ENCODE measurements at regions not wholly inside any gene's neighbourhood (a gene's known extent, or its start where the extent isn't known, plus 50 kb on each side); places are given as distances from the start of the nearest gene placed in this dataset.
"Not testable (repeated sequence)": the region's sequence is repeated elsewhere in the genome, so short reads cannot be mapped to it uniquely, and the experiment has no call there.

DNA sequence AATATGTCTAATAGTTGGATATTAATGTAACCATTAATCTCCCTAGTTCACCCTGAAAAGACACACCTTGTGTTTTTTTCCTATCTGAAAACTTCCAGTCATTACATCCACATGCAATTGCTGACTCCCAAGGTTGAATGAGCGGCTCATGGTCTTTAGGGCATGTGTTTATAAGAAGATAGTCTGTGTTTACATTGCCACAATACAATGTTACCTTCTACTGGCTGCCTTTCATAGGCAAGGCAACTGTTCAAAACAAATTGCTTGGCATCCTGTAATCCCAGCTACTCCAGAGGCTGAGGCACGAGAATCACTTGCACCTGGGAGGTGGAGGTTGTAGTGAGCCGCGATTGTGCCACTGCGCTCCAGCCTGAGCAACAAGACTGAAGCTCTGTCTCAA is 52.6 kb upstream of the GPCPD1 start:
- intact Hi-C loops (cut with micrococcal nuclease): no loop called here
- POLR2A ChIA-PET: interaction anchor here (1.0 kb wide), 1 partner anchor 63 kb away, joined by 3 read pairs; no protein-coding TSS in a partner anchor

DNA sequence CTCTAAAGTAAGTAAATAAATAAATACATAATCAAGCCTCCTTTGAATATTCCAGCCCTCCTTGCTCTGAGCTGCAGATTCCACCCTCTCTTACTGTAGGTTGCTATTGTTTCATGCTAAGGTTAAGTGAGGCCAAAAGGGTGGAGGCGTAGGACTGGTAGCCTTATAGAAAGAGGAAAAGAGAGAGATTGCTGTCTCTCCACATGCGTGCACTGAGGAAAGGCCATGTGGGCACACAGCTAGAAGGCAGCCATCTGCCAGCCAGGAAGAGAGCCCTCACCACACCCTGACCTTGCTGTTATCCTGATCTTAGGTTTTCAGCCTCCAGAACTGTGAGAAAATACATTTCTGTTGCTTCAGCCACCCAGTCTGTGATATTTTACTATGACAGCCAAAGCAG is 52.0 kb upstream of the GPCPD1 start:
- no peak overlapping the region for H3K27ac ChIP-seq (ENCODE audit: low read depth, low read length)
- peaks cover 6 to 18% (median 11%) of the 10 kb centered on the region in 7 donors for H3K4me1 Mint-ChIP-seq
- H3K9me3 ChIP-seq (ENCODE audit: control insufficient read depth in 2 of 3, low read length in 3 of 3): no peaks in the 10 kb centered on the region
- CTCF ChIA-PET: no interaction called here
- intact Hi-C loops (cut with micrococcal nuclease): no loop called here
- H3K36me3 Mint-ChIP-seq: no peaks in the 10 kb centered on the region
- POLR2A ChIA-PET: interaction anchor here (1.0 kb wide), 1 partner anchor 64 kb away, joined by 3 read pairs; no protein-coding TSS in a partner anchor
- H3K27ac Mint-ChIP-seq: peak overlapping the region in 1 of 9 donors; percentile 13
- H3K27me3 ChIP-seq (ENCODE audit: control insufficient read depth in 2 of 2, insufficient read depth in 2 of 2, low read length in 2 of 2): no peaks in the 10 kb centered on the region
- H3K4me1 ChIP-seq (ENCODE audit: control insufficient read depth in 2 of 2, insufficient read depth in 2 of 2, low read length in 2 of 2): peaks cover 0 to 9% of the 10 kb centered on the region in 2 donors
- H3K9me3 Mint-ChIP-seq: no peaks in the 10 kb centered on the region
- no peak overlapping the region for H3K4me3 Mint-ChIP-seq
- ATAC-seq (no peak), DNase-seq (no peak)
- no peaks in the 10 kb centered on the region for H3K36me3 ChIP-seq (ENCODE audit: control insufficient read depth in 2 of 3, insufficient read depth in 3 of 3, low read length in 3 of 3)
- H3K4me3 ChIP-seq (ENCODE audit: low read length): no peak overlapping the region
- H3K27me3 Mint-ChIP-seq: no peaks in the 10 kb centered on the region

More for the DNA sequence above, 52.6 kb upstream of the GPCPD1 start:
- no peak overlapping the region for H3K27ac Mint-ChIP-seq
- ATAC-seq (no peak), DNase-seq (no peak)
- H3K27ac ChIP-seq (ENCODE audit: low read depth, low read length): no peak overlapping the region
- no peaks in the 10 kb centered on the region for H3K9me3 Mint-ChIP-seq
- no peak overlapping the region for H3K4me3 ChIP-seq (ENCODE audit: low read length)
- H3K36me3 Mint-ChIP-seq: no peaks in the 10 kb centered on the region
- CTCF ChIA-PET: no interaction called here
- peaks cover 6 to 17% (median 11%) of the 10 kb centered on the region in 7 donors for H3K4me1 Mint-ChIP-seq
- no peak overlapping the region for H3K4me3 Mint-ChIP-seq
- peaks cover 0 to 9% of the 10 kb centered on the region in 2 donors for H3K4me1 ChIP-seq (ENCODE audit: control insufficient read depth in 2 of 2, insufficient read depth in 2 of 2, low read length in 2 of 2)
- no peaks in the 10 kb centered on the region for H3K27me3 Mint-ChIP-seq
- no peaks in the 10 kb centered on the region for H3K27me3 ChIP-seq (ENCODE audit: control insufficient read depth in 2 of 2, insufficient read depth in 2 of 2, low read length in 2 of 2)
- H3K9me3 ChIP-seq (ENCODE audit: control insufficient read depth in 2 of 3, low read length in 3 of 3): no peaks in the 10 kb centered on the region
- H3K36me3 ChIP-seq (ENCODE audit: control insufficient read depth in 2 of 3, insufficient read depth in 3 of 3, low read length in 3 of 3): no peaks in the 10 kb centered on the region

DNA sequence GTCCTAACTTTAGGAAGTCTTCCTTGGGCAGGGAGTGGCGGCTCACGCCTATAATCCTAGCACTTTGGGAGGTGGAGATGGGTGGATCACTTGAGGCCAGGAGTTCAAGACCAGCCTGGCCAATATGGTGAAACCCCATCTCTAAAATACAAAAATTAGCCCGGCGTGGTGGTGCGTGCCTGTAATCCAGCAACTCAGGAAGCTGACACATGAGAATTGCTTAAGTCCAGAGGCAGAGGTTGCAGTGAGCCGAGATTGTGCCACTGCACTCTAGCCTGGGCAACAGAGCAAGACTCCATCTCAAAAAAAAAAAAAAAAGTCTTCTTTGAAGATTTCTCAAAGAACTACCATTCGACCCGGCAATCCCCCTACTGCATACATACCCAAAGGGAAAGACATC is 50.0 kb upstream of the GPCPD1 start:
- H3K27me3 ChIP-seq (ENCODE audit: control insufficient read depth in 2 of 2, insufficient read depth in 2 of 2, low read length in 2 of 2); DNase-seq; H3K9me3 ChIP-seq (ENCODE audit: control insufficient read depth in 2 of 3, low read length in 3 of 3); H3K27ac ChIP-seq (ENCODE audit: low read depth, low read length); POLR2A ChIA-PET; H3K4me3 Mint-ChIP-seq; H3K4me3 ChIP-seq (ENCODE audit: low read length); CTCF ChIA-PET; H3K9me3 Mint-ChIP-seq; H3K36me3 ChIP-seq (ENCODE audit: control insufficient read depth in 2 of 3, insufficient read depth in 3 of 3, low read length in 3 of 3); H3K4me1 ChIP-seq (ENCODE audit: control insufficient read depth in 2 of 2, insufficient read depth in 2 of 2, low read length in 2 of 2); intact Hi-C loops (cut with micrococcal nuclease); H3K27me3 Mint-ChIP-seq; H3K36me3 Mint-ChIP-seq; ATAC-seq: not testable (repeated sequence)
- H3K4me1 Mint-ChIP-seq: peaks cover 6 to 22% (median 13%) of the 10 kb centered on the region in 7 donors
- peak overlapping the region in 3 of 9 donors; percentile 7 to 57 (median 33) for H3K27ac Mint-ChIP-seq

Measured in naive thymus-derived CD4-positive, alpha-beta T cell (primary cell).